GM23338 (cell line): ENCODE measurements at regions not wholly inside any gene's neighbourhood (a gene's known extent, or its start where the extent isn't known, plus 50 kb on each side); places are given as distances from the start of the nearest gene placed in this dataset.

Experiments used
- ATAC-seq: fragments of 200-7000 bp; cut with Tn5 transposase; 3 replicates; pipeline ENCODE4 v1.9.1; 2020
- DNase-seq: peaks from one replicate; pipeline ENCODE4 v3.0.0-alpha.2; 2015; ENCODE audit warnings: low spot score
- H2AFZ ChIP-seq: fragments of 200-600 bp; sonication (generic); 2 replicates; pipeline ENCODE4 v1.8.0; 2016; ENCODE audit warnings: antibody characterized with exemption, mild to moderate bottlenecking, moderate library complexity
- H3F3A ChIP-seq: fragments of 200-600 bp; sonication (generic); replicated peaks from 2 replicates; pipeline ENCODE4 v1.8.0; 2017; ENCODE audit warnings: antibody characterized with exemption, mixed run types, low read depth
- H3K27ac ChIP-seq: fragments of 200-600 bp; sonication (generic); 2 replicates; pipeline ENCODE4 v1.6.1; 2016; ENCODE audit warnings: low read depth
- H3K27me3 ChIP-seq: fragments of 200-600 bp; sonication (generic); 2 replicates; pipeline ENCODE4 v1.8.0; 2016; ENCODE audit warnings: mild to moderate bottlenecking, mixed run types, moderate library complexity; ENCODE audit not compliant: insufficient read depth
- H3K36me3 ChIP-seq: fragments of 200-600 bp; sonication (generic); 2 replicates; pipeline ENCODE4 v1.8.0; 2016; ENCODE audit warnings: mild to moderate bottlenecking; ENCODE audit not compliant: insufficient read depth
- H3K4me1 ChIP-seq: fragments of 200-600 bp; sonication (generic); 2 replicates; pipeline ENCODE4 v1.8.0; 2016; ENCODE audit warnings: mild to moderate bottlenecking, moderate library complexity; ENCODE audit not compliant: insufficient read depth
- H3K4me2 ChIP-seq: fragments of 200-600 bp; sonication (generic); 2 replicates; pipeline ENCODE4 v1.7.1; 2017; ENCODE audit warnings: mixed run types
- H3K4me3 ChIP-seq: fragments of 200-600 bp; sonication (generic); 2 replicates; pipeline ENCODE4 v1.6.1; 2016; ENCODE audit warnings: mixed run types
- H3K79me2 ChIP-seq: fragments of 200-600 bp; sonication (generic); replicated peaks from 2 replicates; pipeline ENCODE4 v1.8.0; 2017; ENCODE audit warnings: mild to moderate bottlenecking; ENCODE audit not compliant: insufficient read depth
- H3K9me2 ChIP-seq: fragments of 200-600 bp; sonication (generic); 2 replicates; pipeline ENCODE4 v1.8.0; 2017; ENCODE audit not compliant: insufficient read depth
- H4K20me1 ChIP-seq: fragments of 200-600 bp; sonication (generic); replicated peaks from 2 replicates; pipeline ENCODE4 v1.8.0; 2017; ENCODE audit warnings: mild to moderate bottlenecking; ENCODE audit not compliant: insufficient read depth
- H3K27ac Mint-ChIP-seq: 2 replicates; pipeline ENCODE4 v1.8.0; 2020; ENCODE audit warnings: inconsistent platforms, mild to moderate bottlenecking, moderate library complexity, mixed read lengths
- H3K27me3 Mint-ChIP-seq: 3 replicates; pipeline ENCODE4 v1.8.0; 2022; ENCODE audit warnings: low read depth, mild to moderate bottlenecking, moderate library complexity, mixed read lengths, inconsistent platforms; ENCODE audit not compliant: insufficient read depth, poor library complexity
- H3K36me3 Mint-ChIP-seq: 3 replicates; pipeline ENCODE4 v1.8.0; 2021; ENCODE audit warnings: low read depth, mild to moderate bottlenecking, inconsistent platforms, moderate library complexity, mixed read lengths
- H3K4me1 Mint-ChIP-seq: 3 replicates; pipeline ENCODE4 v1.8.0; 2020; ENCODE audit warnings: mild to moderate bottlenecking, inconsistent platforms, mixed read lengths
- H3K4me3 Mint-ChIP-seq: 3 replicates; pipeline ENCODE4 v1.8.0; 2021; ENCODE audit warnings: moderate library complexity, mild to moderate bottlenecking, inconsistent platforms, mixed read lengths
- H3K9me3 Mint-ChIP-seq: 3 replicates; pipeline ENCODE4 v1.8.0; 2020; ENCODE audit warnings: moderate library complexity, mild to moderate bottlenecking, inconsistent platforms, mixed read lengths
- CREB1 ChIP-seq: fragments of 250-450 bp; sonication (Bioruptor Pico); IDR thresholded peaks from 2 replicates; pipeline ENCODE4 v1.5.0; 2020; ENCODE audit warnings: low read depth, mild to moderate bottlenecking, moderate library complexity
- CTCF ChIP-seq, 2 experiments: fragments of 200-600 bp in 1 of 2; sonication (generic) in 1 of 2; conservative IDR thresholded peaks; 2 replicates each; pipeline versions ENCODE4 v1.5.1 to v1.6.1; 2016 to 2017; ENCODE audit warnings: antibody characterized with exemption in 2 of 2, low read depth in 2 of 2, mild to moderate bottlenecking in 2 of 2, moderate library complexity in 1 of 2
- ETS1 ChIP-seq: IDR thresholded peaks from 2 replicates; pipeline ENCODE4 v1.6.1; 2016; ENCODE audit warnings: antibody characterized with exemption
- EZH2 ChIP-seq: fragments of 200-600 bp; sonication (generic); IDR thresholded peaks from one replicate; pipeline ENCODE4 v1.8.0; 2017; ENCODE audit warnings: antibody characterized with exemption, mild to moderate bottlenecking, low read depth; ENCODE audit not compliant: unreplicated experiment
- EZH2phosphoT487 ChIP-seq: fragments of 200-600 bp; sonication (generic); IDR thresholded peaks from one replicate; pipeline ENCODE4 v1.8.1; 2018; ENCODE audit warnings: antibody characterized with exemption; ENCODE audit not compliant: unreplicated experiment
- NANOG ChIP-seq: IDR thresholded peaks from 2 replicates; pipeline ENCODE4 v1.6.1; 2016; ENCODE audit warnings: antibody characterized with exemption, borderline replicate concordance
- POLR2AphosphoS5 ChIP-seq: IDR thresholded peaks from 2 replicates; pipeline ENCODE4 v1.6.1; 2016; ENCODE audit warnings: antibody characterized with exemption, low read depth
- STAT1 ChIP-seq: IDR thresholded peaks from one replicate; pipeline ENCODE4 v1.6.1; 2016; ENCODE audit warnings: antibody characterized with exemption; ENCODE audit not compliant: unreplicated experiment
- ZNF114 ChIP-seq: fragments of 250-450 bp; sonication (Bioruptor Pico); IDR thresholded peaks from 2 replicates; pipeline ENCODE4 v1.5.0; 2020; ENCODE audit warnings: mild to moderate bottlenecking, moderate library complexity
- ZNF331 ChIP-seq: fragments of 250-450 bp; sonication (Bioruptor Pico); IDR thresholded peaks from 2 replicates; pipeline ENCODE4 v1.5.0; 2020; ENCODE audit warnings: low read depth, mild to moderate bottlenecking, moderate library complexity
- ZNF462 ChIP-seq: fragments of 250-450 bp; sonication (Bioruptor Pico); IDR thresholded peaks from 2 replicates; pipeline ENCODE4 v1.5.0; 2020; ENCODE audit warnings: mild to moderate bottlenecking, moderate library complexity

GRCh38 chr7:38060116-38060515 lies 117.9 kb upstream of the STARD3NL start:
- H3K4me3 Mint-ChIP-seq, result no peak overlapping the region
- no peak for DNase-seq

More at GRCh38 chr7:38060116-38060515, 117.9 kb upstream of the STARD3NL start:
- H3K27ac ChIP-seq, result no peak overlapping the region
- no peak overlapping the region for H3K4me3 ChIP-seq
- no peak overlapping the region for H3K4me2 ChIP-seq
- H3K9me2 ChIP-seq, result peaks cover 6% of the 10 kb centered on the region; the same call in 1 of the 2 replicates
- no peaks in the 10 kb centered on the region for H3K36me3 ChIP-seq
- no peaks in the 10 kb centered on the region for H4K20me1 ChIP-seq
- no peaks in the 10 kb centered on the region for H3K27me3 ChIP-seq
- Mint-ChIP-seq H3K27ac (no peak overlapping the region), H3K9me3 (no peaks in the 10 kb centered on the region), H3K27me3 (no peaks in the 10 kb centered on the region), H3K4me1 (peaks cover 6% of the 10 kb centered on the region; the same call in 2 of the 3 replicates), H3K36me3 (no peaks in the 10 kb centered on the region)
- no peaks in the 10 kb centered on the region for H3F3A ChIP-seq
- H3K79me2 ChIP-seq, result no peaks in the 10 kb centered on the region
- no peak overlapping the region for H2AFZ ChIP-seq
- ATAC-seq, result no peak
- TF ChIP-seq CTCF (conservative IDR thresholded peaks at IDR 0.05; ENCODE audit: low read depth in 2 of 2), result no peak
- no peak for TF ChIP-seq ZNF462 (CRISPR knock-in tag)
- no peak for TF ChIP-seq STAT1
- TF ChIP-seq ZNF331 (CRISPR knock-in tag), result no peak
- no peak for TF ChIP-seq ZNF114 (CRISPR knock-in tag)
- TF ChIP-seq EZH2, result no peak
- TF ChIP-seq NANOG, result no peak
- no peak for TF ChIP-seq ETS1
- no peak for TF ChIP-seq EZH2phosphoT487
- TF ChIP-seq CREB1 (CRISPR knock-in tag), result no peak
- TF ChIP-seq POLR2AphosphoS5, result no peak
- peaks cover under 1% of the 10 kb centered on the region for H3K4me1 ChIP-seq
